DMS79 treated with DMSO at 0.1 percent for 48 hours (cell line): ENCODE measurements at regions not wholly inside any gene's neighbourhood (a gene's known extent, or its start where the extent isn't known, plus 50 kb on each side); places are given as distances from the start of the nearest gene placed in this dataset.

Experiments
- DNase-seq: peaks from one replicate; lab custom pipeline; 2025; lab: John Stamatoyannopoulos, UW

DNA sequence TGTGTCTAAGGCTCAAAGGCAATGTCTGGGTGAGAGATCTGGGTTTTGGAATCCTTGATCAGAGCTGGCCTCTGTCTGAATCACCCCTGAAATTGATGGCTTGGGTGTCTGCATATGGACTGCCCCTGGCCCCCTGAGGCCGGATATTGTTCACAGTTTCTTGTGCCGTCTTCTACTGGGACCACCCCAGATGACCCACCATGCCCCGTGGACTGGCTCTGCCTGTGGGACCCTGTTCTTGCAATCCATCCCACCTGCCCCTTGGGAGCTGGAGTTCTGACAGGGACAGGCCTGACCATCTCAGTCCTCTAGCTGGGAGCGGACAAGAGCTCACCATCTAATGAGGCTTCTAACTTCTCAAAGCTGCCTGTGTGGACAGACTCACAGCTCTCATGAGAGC, 119.9 kb downstream of the FAM43A start:
- DNase-seq = no peak

DNA sequence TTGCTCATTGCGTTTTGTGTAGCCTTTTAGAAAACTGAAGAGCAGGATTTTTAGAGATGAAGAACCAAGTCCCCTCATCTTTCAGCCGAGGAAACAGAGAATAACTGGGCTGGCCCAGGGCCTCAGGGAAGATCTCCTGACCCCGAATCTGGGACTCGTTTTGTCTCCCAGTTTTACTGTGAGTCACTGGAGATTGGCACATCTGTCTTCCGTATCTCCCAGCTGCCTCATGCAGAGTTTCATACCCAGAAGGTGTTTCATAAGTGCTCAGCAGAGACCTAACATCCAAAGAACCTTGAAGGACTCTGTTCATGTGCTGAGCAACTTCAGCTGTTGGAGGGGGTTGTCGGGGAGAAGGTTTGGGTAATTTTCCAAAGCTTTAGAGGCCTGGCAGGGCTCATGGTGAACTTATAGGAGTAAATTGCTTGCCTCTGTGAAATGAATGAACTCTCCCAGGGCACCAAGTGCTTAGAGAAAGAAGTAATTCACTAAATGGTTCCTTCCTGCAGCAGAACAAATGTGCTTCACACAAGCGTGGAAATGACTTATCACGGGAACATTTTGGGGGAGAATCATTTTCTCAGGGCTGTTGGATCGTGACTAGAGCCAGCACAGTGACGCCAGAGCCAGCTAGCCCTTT, 121.4 kb downstream of the FAM43A start:
- DNase-seq = no peak

DNA sequence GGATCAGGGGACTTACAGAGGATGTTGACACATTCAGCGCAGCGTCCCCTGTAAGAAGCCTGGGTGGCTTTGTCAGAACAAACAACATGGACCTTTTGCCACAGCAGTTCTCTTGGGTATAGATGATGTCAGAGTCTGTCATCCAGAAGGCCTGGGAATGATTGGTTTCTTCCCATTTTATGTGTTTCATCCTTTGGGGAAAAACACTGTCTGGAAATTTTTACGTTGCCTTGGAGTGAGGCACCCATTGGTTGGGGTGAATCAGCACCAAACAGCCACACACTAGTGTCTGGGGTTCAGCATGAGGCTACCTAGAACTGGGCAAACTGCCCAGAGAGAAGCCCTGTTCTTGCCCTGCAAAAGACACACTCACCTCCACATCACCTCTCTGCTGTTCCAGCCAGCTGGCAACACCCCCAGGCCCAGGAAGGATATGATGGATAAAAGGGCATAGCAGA, 123.0 kb downstream of the FAM43A start:
- no peak for DNase-seq

DNA sequence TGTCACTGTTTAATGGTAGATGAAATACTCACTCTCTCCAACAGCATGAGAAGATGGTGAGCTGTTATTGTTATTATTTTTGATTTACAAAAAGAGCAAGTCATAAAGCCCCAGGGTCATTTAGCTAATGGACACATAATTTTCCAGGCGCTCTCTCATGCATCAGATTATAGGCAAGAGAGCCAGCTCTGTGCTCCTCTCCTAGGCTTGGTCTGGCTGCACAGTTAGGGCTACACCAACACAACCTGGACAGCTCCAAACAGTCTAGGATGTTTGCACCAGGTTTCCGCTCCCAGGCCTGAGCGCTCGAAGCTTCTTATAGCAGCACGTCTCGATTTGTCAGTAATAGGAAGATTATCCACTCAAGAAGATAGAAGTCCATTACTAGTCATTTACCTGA, 123.7 kb downstream of the FAM43A start:
- no peak for DNase-seq

DNA sequence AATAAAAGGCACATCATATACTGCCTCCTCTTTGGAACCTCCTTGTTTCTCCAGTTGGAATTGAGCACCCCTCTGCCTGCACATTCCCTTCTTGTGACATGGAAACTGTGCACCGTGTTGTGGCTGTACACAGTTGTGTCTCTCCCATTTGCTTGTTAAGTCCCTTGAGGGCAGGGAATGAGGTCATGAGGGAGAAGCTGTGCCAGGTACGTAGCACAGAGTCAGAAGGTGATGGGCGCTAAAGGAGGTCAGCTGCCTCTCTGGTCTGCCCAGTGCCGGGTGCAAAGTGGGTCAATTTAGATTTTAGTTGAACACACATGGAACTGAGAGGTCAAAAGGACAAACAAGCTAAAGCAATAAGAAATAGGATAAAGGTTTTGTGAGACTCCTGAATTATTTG, 124.4 kb downstream of the FAM43A start:
- no peak for DNase-seq

DNA sequence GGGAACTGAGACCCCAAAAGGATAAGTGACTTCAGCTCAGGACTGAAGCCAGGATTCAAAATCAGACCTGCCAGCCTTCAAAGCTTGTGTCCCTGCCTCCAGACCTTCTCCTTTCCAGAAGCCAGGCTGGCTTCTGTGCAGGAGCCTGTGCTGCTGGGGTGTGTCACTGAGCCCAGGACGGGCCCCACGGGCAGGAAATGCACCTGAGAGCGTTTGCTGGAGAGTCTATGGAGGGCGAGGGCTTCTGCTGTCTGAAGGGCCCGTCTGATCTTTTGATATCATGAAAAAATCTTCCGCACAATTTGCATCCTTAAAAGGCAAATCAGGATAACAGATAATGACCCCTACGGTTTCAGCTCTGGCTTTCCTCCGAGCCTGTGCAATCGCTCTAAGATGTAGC, 125.4 kb downstream of the FAM43A start:
- DNase-seq = no peak

DNA sequence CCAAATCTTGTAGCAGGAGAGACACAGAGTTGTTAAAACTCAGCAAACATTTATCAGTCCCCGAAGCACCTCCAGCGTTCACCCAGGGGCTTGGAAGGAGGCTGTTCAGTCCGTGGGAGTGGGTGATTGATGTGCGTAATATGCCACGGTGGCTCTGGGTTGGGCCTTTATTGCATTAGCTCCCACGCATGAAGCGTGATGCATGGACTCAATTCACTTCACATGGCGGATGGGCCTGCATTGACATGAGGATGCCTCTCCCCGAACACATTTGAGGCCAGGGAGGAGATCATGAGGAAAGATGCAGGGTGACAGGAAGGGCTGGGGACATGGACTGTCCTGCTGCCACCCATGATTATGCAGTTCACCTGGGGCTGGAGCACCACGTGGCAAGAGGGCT, 126.5 kb downstream of the FAM43A start:
- DNase-seq = no peak

DNA sequence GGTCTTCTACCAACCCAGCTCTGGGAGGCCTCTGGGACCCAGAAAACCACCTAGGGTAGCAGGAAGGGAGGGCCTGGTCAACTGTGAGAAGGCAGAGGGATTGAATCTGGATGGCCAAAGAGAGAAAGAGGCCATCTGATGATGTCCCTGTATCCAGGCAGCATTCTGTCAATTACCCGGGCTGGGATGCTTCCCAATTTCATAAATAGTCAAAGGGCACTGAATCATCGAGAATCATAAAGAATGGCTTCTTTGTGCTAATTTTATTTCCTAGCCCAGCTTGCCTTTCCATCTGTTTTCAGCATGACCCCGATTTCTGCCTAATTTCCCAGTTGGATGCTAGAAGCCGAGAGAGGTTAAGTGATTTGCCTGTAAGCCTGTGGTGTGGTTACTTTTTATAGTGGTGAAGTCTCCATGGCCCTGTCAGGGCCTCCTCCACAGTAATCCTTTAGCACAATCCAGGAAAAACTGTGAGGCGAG, 129.2 kb downstream of the FAM43A start:
- no peak for DNase-seq

DNA sequence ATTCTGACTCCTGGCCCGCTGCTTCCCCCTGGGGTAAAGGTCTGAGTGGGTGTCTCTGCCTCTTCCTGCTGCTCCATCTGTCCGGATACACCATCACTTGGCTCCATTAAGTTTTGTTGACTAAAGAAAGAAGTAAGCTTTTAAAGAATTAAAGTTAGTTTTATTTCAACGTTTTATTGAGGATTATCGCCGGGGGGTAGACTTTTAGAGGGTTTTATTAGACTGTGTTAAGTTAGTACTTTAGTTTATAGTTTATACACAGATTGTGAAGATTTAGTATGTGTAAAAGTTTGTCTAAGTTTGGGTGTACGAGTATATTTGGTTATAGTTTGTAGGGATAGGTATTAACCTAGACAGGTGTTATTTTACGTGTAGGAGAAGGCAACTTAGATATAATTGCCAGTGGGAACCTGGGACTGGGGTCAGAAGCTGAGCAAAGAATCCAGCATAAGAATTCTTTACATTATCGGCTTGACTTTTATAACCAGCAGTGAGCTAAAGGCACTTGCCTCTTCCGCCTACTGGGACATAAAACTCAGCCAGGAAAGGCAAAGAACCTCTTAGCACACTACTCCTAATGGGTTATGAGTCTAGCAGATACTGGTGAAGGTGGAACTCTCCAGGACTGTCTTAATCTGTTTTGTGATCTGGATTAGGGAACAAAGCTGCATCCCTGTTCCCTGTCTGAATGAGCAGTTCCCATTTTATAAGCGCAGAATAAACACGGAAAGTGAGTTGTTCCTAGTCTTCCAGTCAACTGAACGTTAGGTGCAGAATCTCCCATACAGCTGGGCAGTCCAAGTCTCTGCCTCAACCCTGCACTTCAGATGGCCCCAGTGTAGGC, 131.3 kb downstream of the FAM43A start:
- DNase-seq = no peak

DNA sequence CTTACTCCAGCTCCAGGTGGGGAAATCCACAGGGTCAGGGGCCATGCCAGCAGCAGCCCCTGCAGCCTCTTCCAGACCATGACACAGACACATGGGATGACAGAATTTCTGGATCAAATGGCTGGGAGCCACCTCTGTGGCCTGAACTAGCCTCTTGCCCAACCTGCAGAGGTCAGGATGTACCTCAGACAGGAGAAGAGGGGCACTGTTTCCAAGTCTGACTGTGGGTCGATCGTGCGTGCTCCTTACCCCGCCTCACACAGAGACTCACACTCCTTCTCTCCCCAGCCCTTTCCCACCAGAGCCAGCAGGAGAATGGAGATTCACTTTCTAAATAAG, 131.9 kb downstream of the FAM43A start:
- no peak for DNase-seq

DNA sequence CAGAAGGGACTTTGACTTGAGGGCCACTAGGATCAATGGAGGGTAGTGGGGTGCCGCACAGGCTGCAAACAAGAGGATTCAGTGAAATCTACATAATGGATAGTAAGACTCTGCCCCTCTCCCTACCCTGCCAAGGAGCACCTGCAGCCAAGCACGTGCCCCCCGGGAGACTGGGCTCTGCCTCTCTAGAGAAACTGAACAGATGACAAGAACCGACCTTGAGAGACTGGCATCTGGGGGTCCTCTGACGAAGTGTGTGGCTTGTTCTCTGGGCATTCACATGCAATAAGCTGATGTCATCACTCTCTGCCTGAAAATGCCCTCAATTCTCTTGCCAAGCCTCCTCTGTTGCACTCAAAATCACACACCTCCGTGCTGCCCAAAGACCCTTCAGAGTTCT, 132.3 kb downstream of the FAM43A start:
- no peak for DNase-seq

DNA sequence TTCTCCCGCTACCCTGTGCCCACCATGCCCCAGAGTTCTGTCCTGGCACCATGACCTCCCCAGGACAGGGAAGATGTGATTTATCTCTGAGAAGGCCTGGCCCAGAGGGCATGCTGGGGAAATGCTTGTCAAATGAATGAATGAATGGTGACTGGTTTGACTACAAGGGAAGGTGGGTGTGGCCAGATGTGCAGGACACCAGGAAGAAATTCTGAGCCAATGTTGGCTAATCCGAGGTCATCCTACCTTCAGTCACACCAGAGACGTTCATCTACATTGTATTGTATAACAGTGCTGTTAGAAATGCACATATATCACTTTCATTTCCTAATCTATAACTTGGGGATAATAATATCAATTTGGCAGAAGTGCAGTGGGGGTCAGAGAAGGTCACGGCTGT, 138.4 kb downstream of the FAM43A start:
- DNase-seq = no peak

DNA sequence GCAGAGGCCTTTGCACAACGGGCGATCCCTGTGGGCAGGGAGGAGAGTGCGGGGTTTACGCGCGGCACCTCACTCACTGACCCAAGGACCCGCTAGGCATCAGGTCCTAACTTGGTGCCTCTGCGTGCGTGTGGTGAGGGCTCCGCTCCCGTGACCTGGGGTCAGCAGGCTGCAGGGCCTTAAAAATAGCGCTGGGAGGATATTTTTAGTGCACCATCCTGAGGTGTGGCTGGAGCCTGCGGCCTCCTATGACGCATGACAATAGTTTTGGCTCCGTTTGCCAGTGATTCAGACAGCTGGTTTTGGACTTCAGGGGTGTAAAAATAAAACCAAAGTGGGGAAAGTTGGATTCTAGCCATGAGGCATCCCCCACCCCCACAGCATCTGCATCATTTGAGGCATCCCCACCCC, 139.0 kb downstream of the FAM43A start:
- no peak for DNase-seq

DNA sequence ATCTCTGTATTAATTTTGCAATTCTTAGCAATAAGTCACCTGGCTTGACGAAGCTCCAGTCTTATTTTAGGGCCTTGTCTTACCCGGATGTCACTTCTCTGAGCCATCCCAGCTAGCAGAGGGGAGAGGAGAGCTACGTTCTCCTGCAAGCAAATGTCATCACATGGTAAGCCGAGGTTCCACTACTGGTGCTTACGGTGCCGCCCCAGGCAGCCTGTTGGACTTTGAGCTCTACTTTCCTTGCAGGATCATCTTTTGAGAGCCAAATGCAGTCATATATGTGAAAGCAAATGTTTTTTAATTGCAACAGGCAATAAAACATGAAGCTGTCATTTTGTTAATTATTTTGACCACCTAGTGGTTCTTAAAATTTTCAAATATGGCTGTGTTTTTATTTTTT, 140.9 kb downstream of the FAM43A start:
- DNase-seq = no peak

DNA sequence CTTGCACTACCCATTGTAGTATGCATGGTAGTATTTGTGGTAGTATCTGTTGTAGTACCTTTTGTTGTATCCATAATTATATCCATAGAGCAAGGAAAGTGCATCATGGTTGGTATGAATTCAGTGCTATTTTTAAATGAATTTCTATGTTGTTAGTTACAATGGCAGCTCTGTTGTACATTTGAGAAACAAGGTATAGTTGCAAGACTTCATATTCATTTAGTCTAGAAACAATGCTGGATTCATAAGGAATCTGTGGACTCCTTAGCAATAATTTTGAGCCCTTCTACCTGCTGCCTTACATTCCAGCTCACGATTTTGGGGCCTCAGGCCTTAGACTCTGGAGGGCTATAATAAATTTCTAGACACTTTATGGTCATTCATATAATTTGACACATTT, 141.8 kb downstream of the FAM43A start:
- no peak for DNase-seq

DNA sequence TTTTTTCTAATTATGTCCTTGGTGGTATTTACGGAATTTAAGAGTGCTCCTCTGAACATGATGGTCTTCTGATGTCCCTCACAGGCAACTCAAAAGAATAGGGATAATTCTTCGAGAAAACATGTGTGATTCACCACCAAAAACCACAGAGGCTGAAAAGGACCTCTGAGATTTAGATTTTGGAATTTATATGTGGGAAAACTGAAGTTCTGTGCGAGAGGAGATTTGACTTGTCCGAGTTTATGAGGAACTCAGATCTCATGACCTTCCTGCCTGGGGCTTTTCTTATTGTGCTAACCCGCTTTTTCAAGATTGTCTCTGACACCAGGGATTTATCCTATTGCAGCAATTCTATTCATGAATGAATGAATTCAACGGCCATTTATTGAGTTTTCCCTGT, 142.4 kb downstream of the FAM43A start:
- DNase-seq = no peak

DNA sequence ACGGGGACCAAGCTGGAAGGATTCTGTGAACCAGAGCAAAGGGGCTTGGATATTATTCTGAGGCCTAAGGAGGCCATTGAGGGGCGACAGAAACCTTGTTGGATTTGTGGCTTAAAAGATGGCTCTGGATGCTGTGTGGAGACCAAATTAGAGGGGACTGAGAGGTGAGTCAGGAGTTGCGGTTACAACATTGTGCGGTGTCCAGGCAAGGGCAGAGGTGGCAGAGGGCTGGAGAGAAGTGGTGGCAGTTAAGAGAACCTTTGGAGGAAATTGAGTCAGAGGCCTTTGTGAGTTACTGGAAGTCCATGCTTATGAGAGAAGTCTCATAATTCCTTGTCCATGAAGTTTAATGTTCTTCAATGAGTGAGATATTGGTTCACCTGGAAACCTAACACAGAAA, 143.2 kb downstream of the FAM43A start:
- no peak for DNase-seq

DNA sequence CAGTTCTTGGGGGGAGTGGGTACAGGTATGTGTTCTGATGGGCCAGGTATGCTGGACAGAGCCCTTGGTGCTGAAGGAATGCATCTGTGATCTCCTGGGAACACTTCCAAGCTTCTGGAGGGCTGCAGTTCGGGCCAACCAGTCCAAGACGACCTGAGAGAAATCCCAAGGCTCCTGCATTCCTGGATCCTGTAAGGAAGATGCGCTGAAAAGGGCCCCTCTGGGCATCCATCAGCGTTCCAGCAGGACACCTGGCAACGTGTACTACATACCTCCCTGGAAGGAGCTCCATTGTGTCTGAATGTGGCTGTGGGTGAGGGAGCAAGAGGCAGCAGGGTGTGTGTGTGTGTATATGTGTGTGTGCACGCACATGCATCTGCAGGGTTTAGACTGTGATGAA, 144.7 kb downstream of the FAM43A start:
- DNase-seq = no peak

DNA sequence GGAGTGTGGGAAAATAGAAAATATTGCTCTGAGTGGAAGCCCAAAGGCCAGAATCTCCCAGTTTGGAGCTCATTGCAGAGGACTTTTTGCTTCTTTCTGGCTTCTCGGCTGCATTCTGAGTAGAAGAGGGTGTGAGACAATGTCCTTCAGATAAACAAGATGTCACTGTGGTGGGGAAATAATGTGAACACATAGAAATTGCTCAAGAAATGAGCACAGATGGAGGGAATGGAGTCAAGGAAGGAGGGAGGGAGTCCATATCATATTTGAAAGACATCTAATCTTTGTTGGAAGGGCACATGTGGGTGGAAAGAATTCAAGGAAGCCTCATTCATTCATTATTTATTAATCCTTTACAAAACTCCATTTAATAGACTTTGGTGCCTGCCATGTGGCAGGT, 145.3 kb downstream of the FAM43A start:
- DNase-seq = no peak

DNA sequence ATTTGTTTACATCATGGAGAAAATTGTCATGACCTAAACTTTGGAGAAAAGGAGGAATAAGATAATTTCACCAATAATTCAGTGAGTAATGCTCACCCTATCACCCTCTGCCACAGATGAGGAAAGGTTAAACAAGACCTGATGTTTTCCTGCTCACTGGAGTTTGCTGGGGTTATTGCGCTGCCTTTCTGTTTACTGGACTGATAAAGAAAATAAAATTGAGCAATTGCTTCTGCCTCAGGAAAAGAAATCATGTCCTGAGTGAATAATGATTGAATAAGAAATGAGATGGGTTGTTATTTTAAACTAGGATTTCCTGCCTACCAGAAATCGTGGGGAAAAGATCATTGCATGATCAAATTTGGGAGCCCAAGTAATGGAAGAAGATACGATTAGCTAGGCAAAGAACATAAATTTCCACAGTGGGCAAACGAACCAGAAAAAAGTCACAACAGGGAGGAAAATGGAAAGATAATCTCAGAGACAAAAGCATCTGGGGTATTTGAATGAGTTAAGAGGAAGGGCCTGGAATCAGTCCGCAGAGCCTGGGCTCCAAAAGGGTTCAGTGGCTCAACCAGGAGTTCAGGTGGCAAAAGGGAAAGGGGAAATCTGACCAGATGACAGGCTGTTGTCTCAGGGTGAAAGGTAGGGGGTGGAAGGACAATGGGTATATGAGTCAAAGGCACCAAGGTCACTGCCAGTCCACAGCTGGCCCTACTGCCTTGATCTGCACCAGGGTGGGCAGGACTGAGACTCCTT, 146.8 kb downstream of the FAM43A start:
- no peak for DNase-seq

DNA sequence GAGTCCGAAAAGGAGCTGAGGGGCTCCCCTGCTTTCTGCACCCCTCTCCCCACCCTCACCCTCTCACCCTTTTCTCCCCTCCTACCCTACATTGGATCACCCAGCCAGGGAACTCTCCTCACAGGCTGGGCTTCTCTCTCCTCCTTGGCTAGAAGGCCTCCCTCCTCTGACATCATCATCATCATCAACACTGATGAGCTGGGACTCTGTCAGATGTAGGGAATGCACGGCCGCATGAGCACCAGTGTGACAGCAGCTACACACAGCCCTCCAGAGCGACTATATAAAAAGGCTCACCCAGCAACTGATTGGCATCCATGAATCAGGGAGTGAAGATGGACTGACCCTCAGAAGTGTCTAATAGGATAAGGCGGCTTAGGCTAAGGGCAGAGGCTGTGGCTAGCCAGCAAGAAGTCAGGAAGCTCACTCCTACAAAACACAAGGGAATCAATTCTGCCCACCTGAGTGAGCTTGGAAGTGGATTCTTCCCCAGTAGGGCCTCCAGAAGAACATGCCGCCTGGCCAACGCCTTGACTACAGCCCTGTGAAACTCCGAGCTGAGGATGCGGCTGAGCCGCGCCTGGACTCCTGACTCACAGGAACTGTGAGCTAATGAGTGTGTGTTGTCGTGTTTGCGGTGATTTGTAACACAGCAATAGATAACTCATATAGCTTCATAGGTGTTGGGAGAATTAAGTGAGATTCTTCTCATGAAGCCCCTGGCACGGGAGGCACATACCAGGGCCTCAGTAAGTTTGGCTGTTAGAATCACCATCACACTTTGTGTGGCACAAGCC, 147.6 kb downstream of the FAM43A start:
- no peak for DNase-seq

DNA sequence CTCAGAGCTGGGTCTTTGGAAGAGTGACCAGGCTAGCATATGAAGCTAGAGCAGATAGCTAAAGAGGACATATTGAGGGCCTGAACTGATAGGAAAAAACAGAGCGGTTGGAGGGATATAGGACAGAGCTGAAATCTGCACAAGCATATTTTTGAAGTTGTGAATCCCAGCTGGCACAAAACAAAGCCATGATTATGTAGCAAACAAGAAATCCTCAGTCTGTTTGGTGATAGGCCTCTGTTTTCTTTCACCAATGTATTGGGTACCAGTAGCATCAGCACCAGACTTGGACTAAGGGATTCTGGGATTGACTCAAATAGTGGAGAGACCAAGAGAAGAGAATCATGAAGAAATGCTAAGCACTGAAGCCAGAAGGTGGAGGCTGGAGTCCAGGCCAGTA, 151.0 kb downstream of the FAM43A start:
- DNase-seq = no peak
